ENCODE measurements at regions not wholly inside any gene's neighbourhood (a gene's known extent, or its start where the extent isn't known, plus 50 kb on each side); places are given as distances from the start of the nearest gene placed in this dataset.

DNA sequence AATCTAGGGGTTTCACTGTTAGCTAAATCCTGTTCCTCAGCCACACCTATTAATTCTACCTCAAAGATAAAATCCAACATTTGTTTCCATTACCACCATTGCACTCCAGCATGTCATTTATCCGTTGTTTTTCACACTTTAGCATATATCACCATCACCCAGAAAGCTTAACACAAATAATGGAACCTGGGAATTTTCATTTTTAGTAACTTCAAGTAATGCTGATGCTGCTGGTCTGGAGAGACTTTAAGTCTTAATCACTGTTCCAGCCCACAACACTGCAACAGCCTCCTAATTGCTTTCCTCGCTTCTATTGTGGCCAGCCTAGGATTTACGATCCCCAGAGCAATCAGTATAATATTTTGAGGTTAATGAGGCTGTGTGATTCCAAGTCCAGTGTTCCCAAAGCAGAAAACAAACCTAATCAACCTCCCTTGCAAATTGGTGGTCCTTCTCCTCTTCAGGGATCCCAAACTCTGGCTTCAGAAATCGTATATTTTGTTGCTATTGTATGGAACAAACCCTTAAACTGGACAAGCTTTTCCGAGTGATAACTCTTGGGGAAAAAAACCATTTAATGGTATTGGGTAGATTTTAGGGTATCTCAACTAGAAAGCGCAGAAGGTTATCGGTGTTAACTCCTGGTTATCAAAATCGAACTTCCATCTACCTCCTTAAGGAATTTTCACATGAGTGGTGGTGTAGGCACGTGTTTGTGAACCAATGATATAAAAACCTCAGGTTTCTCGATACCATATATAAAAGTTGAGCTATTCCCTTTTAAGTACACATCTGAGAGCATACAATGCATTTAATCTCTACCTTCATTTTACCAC lies 50.0 kb upstream of the BOLA1 start:
- CTCF ChIA-PET = interaction anchor here (0.8 kb wide), 1 partner anchor 338 kb away, joined by 4 read pairs; no protein-coding TSS in a partner anchor

More for the DNA sequence above, 50.0 kb upstream of the BOLA1 start:
- ATAC-seq = no peak
- intact Hi-C loops (cut with micrococcal nuclease) = no loop called here
- H3K27ac Mint-ChIP-seq = peak overlapping the region; percentile 91
- H3K4me3 Mint-ChIP-seq = peak overlapping the region; percentile 89
- H3K27me3 Mint-ChIP-seq = no peaks in the 10 kb centered on the region
- DNase-seq = no peak
- H3K36me3 Mint-ChIP-seq (ENCODE audit: low read depth) = peaks cover 45% of the 10 kb centered on the region
- no peaks in the 10 kb centered on the region for H3K9me3 Mint-ChIP-seq
- peaks cover 46% of the 10 kb centered on the region for H3K4me1 Mint-ChIP-seq (ENCODE audit: low read depth)
- POLR2A ChIA-PET = interaction anchor here (0.6 to 7.9 kb wide), 3 partner anchors 36 to 114 kb away, joined by 4 to 325 read pairs (median 4); a partner anchor contains a TSS
- TF ChIP-seq CTCF (IDR thresholded peaks at IDR 0.05) = no peak

Measured in activated CD8-positive, alpha-beta T cell treated with anti-CD3 and anti-CD28 coated beads for 36 hours (primary cell).